ENCODE measurements at regions not wholly inside any gene's neighbourhood (a gene's known extent, or its start where the extent isn't known, plus 50 kb on each side); places are given as distances from the start of the nearest gene placed in this dataset.
"Not testable (repeated sequence)": the region's sequence is repeated elsewhere in the genome, so short reads cannot be mapped to it uniquely, and the experiment has no call there.

- TF ChIP-seq POLR2AphosphoS5 (IDR thresholded peaks at IDR 0.05; ENCODE audit: insufficient read depth, low read depth, low read length); CTCF (IDR thresholded peaks at IDR 0.05; ENCODE audit: extremely low read depth in 1 of 2, insufficient read depth in 1 of 2, low read depth in 1 of 2, low read length in 2 of 2): not testable (repeated sequence)
Measured at GRCh38 chr17:46453077-46453476, 59.2 kb upstream of the LRRC37A2 start.

Measured in endothelial cell of umbilical vein (primary cell).